Stimulated activated CD8-positive, alpha-beta memory T cell treated with anti-CD3 and anti-CD28 coated beads, Interleukin-7, amount 100 ng/mL, for 48 hours (primary cell): ENCODE measurements at regions not wholly inside any gene's neighbourhood (a gene's known extent, or its start where the extent isn't known, plus 50 kb on each side); places are given as distances from the start of the nearest gene placed in this dataset.
"Not testable (repeated sequence)": the region's sequence is repeated elsewhere in the genome, so short reads cannot be mapped to it uniquely, and the experiment has no call there.

ENCODE experiments used
- DNase-seq, 2 donors: peaks; one replicate each; pipeline ENCODE4 v3.0.0-alpha.2; 2020; ENCODE audit warnings: low read depth in 1 of 2; ENCODE audit errors: extremely low read depth in 1 of 2

DNA sequence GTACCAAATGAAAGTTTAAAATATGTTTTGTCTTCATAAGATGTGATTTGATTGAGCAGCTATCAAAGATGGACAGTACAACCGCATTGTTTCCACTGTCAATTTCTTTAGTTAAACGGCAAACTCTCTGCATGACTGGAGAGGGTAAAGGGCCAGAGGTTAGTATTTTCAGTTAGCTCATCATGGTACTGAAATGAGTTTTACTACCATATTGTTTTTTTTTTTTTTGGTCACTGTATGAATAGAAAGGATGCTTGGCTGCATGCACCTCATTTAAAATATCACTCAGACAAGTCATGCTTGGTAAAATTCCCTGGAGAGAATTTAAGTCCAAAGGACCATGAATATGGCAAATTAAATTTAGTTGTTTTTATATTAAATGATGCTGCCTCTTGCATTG is 942.1 kb upstream of the SPRY2 start:
- DNase-seq = no peak

DNA sequence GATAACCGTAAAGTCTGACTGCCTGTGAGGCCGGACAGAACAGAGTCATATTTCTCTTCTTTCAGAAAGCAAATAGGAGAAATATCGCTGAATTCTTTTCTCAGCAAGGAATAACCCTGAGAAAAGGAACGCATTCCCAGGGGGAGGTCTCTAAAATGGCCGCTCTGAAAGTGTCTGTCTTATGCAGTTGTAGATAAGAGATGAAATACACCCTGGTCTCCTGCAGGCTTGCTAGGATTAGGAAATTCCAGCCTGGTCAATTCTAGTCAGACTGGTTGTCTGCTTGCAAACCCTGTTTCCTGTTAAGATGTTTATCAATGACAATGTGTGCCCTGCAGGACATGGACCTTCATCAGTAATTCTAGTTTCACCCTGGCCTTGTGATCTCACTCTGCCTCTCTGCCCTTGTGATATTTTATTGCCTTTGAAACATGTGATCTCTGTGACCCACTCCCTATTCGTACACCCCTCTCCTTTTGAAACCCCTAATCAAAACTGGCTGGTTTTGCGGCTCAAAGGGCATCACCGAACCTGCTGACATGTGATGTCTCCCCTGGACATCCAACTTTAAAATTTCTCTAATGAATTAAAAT is 934.8 kb upstream of the SPRY2 start:
- no peak for DNase-seq

GRCh38 chr13:81247711-81248110 is 906.8 kb upstream of the SPRY2 start:
- no peak for DNase-seq

DNA sequence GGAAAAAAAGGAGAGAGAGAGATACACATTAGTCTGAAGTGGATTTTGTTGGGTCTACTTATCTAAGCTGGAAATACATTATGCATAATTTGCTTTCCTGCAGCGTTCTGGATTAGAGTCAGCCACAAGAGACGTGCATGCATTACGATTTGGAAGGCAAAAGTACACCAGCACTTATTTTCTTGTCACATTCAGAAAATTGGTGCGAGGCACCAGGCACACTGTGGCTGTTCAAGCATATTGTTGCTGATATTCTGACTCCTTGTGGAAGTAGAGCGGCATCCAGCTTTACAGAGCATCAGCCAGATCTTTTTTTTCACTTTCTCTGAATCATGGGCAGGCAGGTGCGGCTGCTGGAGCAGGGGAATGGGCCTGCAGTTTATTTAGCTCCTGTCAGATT is 905.6 kb upstream of the SPRY2 start:
- DNase-seq = no peak

- no peak for DNase-seq
These were observed 903.1 kb upstream of the SPRY2 start for GRCh38 chr13:81244011-81244410.

GRCh38 chr13:81230386-81230785 is 889.5 kb upstream of the SPRY2 start:
- no peak for DNase-seq

DNA sequence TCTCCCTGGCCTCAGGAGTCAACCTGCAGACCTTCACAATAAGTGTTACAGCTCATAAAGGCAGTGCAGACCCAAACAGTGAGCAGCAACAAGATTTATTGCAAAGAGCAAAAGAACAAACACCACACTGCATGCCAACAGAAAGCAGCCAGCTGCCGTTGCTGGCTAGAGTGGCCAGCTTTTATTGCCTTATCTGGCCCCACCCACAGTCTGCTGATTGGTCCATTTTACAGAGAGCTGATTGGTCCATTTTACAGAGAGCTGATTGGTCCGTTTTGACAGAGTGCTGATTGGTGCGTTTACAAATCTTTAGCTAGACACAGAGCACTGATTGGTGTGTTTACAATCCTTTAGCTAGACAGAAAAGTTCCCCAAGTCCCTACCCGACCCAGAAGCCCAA is 885.9 kb upstream of the SPRY2 start:
- not testable (repeated sequence) for DNase-seq

DNA sequence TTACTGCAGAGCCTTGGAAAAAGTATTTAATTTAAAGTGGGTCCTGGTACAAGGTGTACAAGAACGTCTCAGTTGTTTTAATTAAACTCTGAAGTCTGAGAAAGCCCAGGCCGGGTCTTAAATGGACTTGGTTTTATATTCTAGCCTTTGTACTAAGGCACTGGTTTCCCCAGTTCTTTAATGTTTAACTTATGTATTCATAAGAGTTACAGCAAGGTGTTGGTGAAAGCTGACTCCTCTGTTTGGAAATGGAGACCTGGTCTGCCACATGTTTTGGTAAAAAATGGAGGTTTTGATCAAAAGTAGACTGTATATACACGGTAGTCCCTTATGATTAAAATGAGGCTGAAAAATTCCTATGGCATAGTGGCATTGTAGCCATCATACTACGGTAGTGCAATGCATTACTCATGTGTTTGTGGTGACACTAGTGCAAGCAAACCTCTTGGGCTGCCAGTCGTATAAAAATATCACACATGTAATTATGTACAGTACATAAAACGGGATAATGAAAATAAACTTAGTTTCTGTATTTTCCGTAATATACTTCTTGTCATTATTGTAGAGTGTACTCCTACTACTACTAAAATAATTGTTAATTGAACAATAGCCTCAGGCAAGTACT is 883.4 kb upstream of the SPRY2 start:
- DNase-seq = no peak

DNA sequence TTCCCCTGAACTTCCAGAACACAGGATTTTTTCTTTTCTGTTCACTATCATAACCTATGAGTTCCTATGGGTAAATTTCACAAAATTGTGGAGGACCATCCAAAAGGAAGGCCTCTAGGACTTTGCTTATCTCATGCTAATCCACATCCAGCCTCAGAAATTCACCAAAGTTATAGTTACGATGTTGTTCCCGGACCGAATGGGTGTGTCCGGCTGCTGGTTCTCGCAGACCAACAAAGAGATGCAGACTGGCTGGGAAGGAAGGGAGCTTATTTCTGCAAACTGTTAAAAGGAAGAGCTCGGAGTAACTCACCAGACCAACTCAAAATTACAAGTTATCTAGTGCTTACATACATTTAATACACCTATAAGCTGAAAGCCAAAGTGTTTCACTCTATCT is 882.9 kb upstream of the SPRY2 start:
- no peak for DNase-seq

DNA sequence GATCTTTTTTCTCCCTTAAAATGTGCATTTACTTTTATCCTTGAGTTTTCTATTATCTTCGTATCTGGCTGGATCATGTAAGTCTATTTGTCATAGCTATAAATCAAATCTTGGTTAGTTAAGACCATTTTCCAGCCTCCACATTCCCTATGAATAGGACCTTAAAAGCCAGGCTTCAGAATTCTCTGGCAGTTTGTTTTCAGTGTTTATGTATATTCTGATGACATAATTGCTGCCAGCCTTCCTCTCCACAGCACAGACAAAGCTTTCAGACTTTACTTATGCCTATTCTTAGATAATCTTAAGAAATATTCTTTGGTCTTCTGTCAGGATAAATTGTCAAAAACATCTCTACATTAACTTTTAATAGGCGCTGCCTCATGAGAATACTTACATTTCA is 870.8 kb upstream of the SPRY2 start:
- DNase-seq = no peak

DNA sequence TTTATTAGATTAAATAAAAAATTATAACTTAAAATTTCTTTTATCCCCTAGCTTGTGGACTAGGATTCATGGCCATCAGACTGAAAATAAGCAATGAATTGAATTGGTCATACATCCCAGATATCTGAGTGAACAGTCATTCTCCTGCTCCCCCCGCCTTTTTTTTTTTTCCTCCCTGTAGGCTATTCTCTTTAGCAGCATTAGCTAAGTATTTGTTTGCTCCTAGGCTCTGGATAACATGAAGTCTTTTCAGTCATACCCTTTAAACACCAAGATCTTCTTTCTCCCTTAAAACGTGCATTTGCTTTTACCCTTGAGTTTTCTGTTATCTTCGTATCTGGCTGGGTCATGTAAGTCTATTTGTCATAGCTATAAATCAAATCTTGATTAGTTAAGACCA is 866.7 kb upstream of the SPRY2 start:
- no peak for DNase-seq

GRCh38 chr13:81207231-81207630 is 866.3 kb upstream of the SPRY2 start:
- DNase-seq = no peak

DNA sequence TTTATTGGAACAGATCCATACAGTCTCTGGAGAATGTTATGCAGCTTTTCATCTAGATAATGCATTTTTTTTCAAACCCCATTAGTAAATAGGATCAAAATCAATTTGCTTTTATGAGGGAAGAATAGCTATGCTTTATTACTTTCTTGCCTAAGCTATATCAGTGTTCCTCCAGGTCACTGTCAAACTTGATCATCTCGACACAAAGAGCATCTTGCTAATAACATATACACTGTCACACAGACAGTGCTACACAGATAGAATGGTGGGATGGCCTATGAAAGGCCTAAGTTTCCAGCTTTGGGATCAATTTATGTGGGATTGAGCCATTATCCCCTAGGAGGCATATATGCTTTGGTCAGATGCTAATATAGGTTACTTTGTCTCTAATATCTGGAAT is 862.9 kb upstream of the SPRY2 start:
- no peak for DNase-seq

DNA sequence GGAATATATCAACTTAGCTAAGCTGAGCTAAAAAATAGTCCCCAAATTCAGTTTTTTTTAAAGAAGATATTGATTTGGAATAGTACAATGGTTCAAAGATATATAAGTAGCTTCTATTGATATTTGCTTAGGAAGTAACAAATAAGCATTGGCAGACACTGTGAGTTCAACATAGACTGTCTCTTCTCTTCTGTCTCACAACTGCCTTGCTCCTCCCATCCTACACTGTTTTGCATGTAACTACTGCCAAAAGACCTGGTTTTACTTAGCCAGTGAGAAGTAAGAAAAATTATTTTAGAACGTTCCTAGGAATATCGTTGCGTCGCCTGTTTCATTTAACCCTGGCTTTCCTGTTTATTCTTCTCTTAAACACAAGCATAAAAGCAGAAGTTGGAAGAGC is 859.0 kb upstream of the SPRY2 start:
- no peak for DNase-seq

- no peak for DNase-seq
These were observed 857.0 kb upstream of the SPRY2 start for GRCh38 chr13:81197966-81198365.

DNA sequence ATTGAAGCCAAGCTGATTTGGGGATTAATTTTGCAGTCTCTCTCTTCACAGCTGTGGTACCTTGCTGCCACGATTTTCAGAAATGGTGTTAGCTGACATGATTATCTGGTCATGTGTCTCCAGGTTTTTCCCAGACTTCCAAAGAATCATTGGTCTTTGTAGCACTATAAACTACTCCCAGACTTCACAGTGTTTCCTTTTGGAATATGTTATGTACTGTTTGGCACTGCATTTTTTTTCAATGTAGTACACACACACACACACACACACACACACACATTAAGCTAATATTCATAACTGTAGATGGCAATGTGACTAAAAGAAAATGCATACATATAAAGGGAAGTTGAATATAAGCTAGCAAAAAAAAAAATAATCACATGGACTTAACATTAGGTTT is 856.6 kb upstream of the SPRY2 start:
- no peak for DNase-seq

DNA sequence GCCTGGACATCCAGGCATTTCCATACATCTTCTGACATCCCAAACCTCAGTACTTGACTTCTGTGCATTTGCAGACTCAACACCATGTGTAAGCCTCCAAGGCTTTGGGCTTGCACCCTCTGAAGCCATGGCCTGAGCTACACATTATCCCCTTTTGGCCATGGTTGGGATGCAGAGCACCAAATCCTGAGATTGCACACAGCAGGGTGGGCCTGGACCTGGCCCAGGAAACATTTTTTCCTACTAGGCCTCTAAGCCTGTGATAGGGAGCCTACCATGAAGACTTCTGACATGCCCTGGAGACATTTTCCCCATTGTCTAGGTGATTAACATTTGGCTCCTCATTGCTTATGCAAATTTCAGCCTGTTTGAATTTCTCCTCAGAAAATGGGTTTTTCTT is 853.4 kb upstream of the SPRY2 start:
- no peak for DNase-seq

GRCh38 chr13:81184556-81185265 is 843.8 kb upstream of the SPRY2 start:
- no peak for DNase-seq

DNA sequence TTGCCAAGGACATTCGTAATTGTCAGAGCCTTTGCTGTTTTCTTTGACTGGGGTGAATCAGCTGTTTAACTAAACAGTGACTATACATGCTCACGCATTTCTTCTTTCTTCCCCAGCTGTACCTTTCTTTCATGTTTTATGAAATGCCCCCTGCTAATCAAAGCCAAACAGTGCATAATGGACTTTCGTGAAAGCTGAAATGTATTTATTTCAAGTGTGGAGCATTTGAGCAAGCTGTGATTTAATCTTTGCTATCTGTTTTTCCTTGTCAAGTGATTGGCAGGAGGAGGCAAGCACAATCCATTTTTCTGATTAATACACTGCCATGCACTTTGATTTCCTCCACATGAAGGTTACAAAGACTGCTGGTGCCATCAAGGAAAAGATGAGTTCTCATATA is 831.7 kb upstream of the SPRY2 start:
- no peak for DNase-seq

DNA sequence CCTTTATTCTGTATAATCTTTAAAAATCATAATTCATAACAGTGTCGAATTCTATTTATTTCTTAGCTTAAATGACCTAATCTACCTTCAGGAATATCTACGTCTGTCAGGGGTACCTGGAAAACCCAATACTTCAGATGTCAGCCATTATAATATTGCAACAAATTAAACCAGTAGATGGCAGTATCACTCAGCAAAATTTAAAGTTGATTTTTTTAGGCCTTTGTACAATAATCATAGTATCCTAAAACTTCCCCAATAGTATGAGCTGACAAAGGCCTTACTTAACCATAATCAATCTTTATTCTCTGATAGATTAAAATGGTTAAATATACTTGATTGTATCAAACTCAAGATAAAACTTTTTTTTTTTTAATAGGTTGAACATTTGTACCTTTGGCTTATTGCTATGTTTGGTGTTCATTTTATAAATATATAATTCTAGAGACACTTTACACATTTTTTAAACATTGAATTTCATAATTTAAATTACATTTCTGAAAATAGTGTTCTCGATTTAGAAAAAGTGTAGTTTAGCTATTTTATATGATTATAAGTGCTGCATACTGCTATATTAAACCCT is 830.2 kb upstream of the SPRY2 start:
- no peak for DNase-seq

- not testable (repeated sequence) for DNase-seq
These were observed 822.9 kb upstream of the SPRY2 start for GRCh38 chr13:81163823-81164222.

DNA sequence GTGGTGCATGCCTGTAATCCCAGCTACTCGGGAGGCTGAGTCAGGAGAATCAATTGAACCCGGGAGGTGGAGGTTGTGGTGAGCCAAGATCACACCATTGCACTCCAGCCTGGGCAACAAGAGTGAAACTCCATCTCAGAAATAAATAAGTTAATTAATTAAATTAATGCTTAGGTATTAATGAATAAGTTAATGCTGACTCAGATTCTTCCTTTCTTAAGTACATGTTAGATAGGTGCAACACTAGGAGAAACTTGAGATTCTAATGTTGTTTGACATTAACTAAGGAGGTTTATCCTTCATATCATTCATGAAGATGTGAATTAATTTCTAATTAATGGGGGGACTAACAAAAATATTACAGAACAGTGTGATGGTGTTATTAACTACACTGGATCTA is 812.6 kb upstream of the SPRY2 start:
- no peak for DNase-seq
